NCI-H2171 (cell line): ENCODE measurements at regions not wholly inside any gene's neighbourhood (a gene's known extent, or its start where the extent isn't known, plus 50 kb on each side); places are given as distances from the start of the nearest gene placed in this dataset.
"Not testable (repeated sequence)": the region's sequence is repeated elsewhere in the genome, so short reads cannot be mapped to it uniquely, and the experiment has no call there.

Experiments used
- DNase-seq: peaks from one replicate; lab custom pipeline; 2025; lab: John Stamatoyannopoulos, UW

GRCh38 chr13:90882551-90882950 lies 464.9 kb upstream of the MIR17HG start:
- no peak for DNase-seq

GRCh38 chr13:90883592-90883991 lies 463.9 kb upstream of the MIR17HG start:
- DNase-seq = no peak

GRCh38 chr13:90884066-90884465 lies 463.4 kb upstream of the MIR17HG start:
- no peak for DNase-seq

- DNase-seq = no peak
Observed at GRCh38 chr13:90889906-90890834, 457.3 kb upstream of the MIR17HG start.

- no peak for DNase-seq
Observed at GRCh38 chr13:90891329-90891728, 456.2 kb upstream of the MIR17HG start.

GRCh38 chr13:90893199-90893598 lies 454.3 kb upstream of the MIR17HG start:
- not testable (repeated sequence) for DNase-seq

GRCh38 chr13:90896002-90896401 lies 451.5 kb upstream of the MIR17HG start:
- DNase-seq = no peak

GRCh38 chr13:90898811-90899210 lies 448.7 kb upstream of the MIR17HG start:
- DNase-seq = no peak

- DNase-seq = no peak
Observed at GRCh38 chr13:90899416-90899815, 448.1 kb upstream of the MIR17HG start.

GRCh38 chr13:90902255-90902654 lies 445.2 kb upstream of the MIR17HG start:
- no peak for DNase-seq

GRCh38 chr13:90906554-90906953 lies 440.9 kb upstream of the MIR17HG start:
- DNase-seq = no peak

GRCh38 chr13:90908792-90909191 lies 438.7 kb upstream of the MIR17HG start:
- DNase-seq = no peak

GRCh38 chr13:90910018-90910639 lies 437.4 kb upstream of the MIR17HG start:
- no peak for DNase-seq

- DNase-seq = no peak
Observed at GRCh38 chr13:90912247-90912646, 435.2 kb upstream of the MIR17HG start.

GRCh38 chr13:90918536-90918935 lies 429.0 kb upstream of the MIR17HG start:
- DNase-seq = no peak

- no peak for DNase-seq
Observed at GRCh38 chr13:90919153-90919552, 428.3 kb upstream of the MIR17HG start.

- DNase-seq = no peak
Observed at GRCh38 chr13:90926459-90926858, 421.0 kb upstream of the MIR17HG start.

GRCh38 chr13:90928109-90928508 lies 419.4 kb upstream of the MIR17HG start:
- no peak for DNase-seq

- no peak for DNase-seq
Observed at GRCh38 chr13:90933097-90933826, 414.2 kb upstream of the MIR17HG start.

- no peak for DNase-seq
Observed at GRCh38 chr13:90934741-90935140, 412.7 kb upstream of the MIR17HG start.

- DNase-seq = no peak
Observed at GRCh38 chr13:90938848-90939247, 408.6 kb upstream of the MIR17HG start.

GRCh38 chr13:90943946-90944345 lies 403.5 kb upstream of the MIR17HG start:
- DNase-seq = no peak

- DNase-seq = not testable (repeated sequence)
Observed at GRCh38 chr13:90945146-90945545, 402.3 kb upstream of the MIR17HG start.
